ENCODE measurements at regions not wholly inside any gene's neighbourhood (a gene's known extent, or its start where the extent isn't known, plus 50 kb on each side); places are given as distances from the start of the nearest gene placed in this dataset.
A peak's percentile ranks its signal among the peaks of the same experiment; 100 is the strongest.

DNA sequence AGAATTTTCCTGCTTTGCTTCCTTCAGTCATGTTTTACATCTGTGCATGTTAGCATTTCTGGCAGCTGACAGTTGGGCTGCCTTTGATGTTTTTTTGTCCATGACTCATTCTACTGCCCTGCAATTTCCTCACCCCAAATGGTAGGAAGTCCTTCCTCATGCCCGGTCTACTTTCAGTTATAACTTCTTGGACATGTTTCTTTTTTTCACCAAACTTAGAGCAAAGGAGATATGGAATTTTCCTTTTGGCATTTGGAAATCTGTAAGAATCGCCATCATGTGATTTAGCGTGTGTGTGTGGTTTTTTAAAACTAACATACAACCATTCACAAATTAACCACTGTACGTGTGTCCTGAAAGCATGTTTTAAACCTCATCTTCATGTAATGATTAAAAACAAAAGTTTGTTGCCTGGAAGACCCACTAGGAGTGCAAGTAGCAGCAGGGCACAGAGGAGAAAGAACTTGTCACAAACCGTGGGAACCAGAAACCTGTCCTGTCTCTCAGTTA is 430.7 kb upstream of the CFAP20DC start:
- peak overlapping the region; percentile 73 for H3K27ac Mint-ChIP-seq
- ATAC-seq = peak; percentile 82
- H3K27me3 Mint-ChIP-seq = no peaks in the 10 kb centered on the region
- H3K36me3 Mint-ChIP-seq = peaks cover 6% of the 10 kb centered on the region
- H3K4me3 Mint-ChIP-seq = peak overlapping the region; percentile 57
- CTCF ChIA-PET = no interaction called here
- H3K4me1 Mint-ChIP-seq = peaks cover 17% of the 10 kb centered on the region
- DNase-seq = peak; percentile 46
- peaks cover 1% of the 10 kb centered on the region for H3K9me3 Mint-ChIP-seq (ENCODE audit: low read depth)

DNA sequence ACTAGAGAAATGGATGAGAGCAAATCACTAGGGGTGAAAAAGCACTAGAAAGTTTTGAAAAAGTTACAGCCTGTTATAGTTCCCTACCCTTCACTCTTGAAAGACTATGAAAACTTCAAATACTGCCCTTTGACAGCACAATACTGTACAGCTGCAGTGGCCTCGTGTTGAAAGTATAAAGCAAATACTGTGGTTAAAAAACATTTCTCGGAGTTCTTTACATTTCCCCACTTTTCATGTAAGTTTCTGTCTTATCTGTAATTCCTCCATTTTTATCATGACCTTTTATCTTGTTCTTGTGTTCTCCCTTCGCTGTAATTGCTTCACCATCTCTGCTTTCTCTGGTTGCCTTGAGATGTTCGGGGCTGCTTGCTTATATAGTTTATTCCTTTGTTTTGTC is 423.8 kb upstream of the CFAP20DC start:
- Mint-ChIP-seq H3K27ac (no peak overlapping the region), H3K4me3 (no peak overlapping the region), H3K4me1 (peaks cover 22% of the 10 kb centered on the region), H3K27me3 (no peaks in the 10 kb centered on the region), H3K36me3 (peaks cover 27% of the 10 kb centered on the region), H3K9me3 (ENCODE audit: low read depth) (peaks cover 7% of the 10 kb centered on the region)
- ATAC-seq = no peak
- no peak for DNase-seq
- CTCF ChIA-PET = no interaction called here

DNA sequence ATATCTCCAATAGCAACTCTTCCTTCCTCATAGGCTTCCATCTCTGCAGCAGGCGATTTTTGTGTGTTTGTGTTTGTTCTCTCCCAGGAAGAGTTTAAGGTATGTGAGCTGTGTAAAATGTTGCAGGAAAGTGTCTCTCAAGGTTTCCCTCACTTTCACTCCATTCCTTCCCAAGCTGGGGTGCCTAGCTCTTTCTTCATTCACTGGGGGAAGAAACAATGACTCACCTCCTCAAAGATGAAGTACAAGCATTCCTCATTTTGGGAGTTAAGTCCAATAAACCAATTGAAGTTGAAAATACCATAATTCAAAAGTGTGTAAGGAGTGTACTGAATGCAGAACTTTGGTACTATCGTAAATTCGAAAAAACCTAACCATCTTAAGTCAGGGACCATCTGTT is 422.7 kb upstream of the CFAP20DC start:
- no peak for ATAC-seq
- CTCF ChIA-PET = no interaction called here
- no peaks in the 10 kb centered on the region for H3K27me3 Mint-ChIP-seq

DNA sequence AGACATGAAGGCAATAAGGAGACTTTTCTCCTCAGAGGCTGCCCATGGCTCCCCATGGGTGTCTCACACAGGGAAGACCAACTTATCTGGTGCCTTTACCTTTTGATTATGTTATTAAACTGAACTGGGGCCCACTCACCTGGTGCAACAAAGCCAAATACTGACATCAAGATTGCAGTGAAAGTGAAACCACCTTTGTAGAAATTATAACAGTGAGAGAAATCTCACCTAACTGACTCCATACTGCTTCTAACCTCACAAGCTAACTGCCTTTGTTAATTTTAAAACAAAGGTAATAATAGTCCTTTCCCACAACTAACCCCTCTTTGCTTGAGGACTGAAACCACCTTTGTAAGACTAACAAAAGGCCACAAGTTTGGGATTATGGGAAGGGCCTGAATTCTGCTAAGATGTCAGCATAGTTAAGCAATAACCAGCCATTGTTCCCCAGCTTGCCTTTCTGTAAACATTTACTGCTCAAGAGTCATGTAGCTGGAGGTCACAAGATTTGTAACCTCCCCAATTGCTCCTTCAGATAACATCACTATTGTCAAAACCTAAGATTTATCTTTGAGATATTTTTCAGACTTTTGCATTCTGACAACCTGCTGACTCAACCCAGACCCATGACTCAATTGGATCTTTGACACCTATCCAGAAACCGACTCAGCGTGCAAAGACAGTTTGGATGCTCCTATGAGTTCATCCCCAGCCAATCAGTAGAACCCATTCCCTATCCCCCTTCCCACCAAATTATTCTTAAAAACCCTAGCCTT is 420.3 kb upstream of the CFAP20DC start:
- CTCF ChIA-PET = interaction anchor here (0.9 to 2.1 kb wide), 2 partner anchors 13 to 19 kb away, joined by 3 to 8 read pairs; no protein-coding TSS in a partner anchor
- Mint-ChIP-seq H3K27me3 (no peaks in the 10 kb centered on the region), H3K4me3 (no peak overlapping the region), H3K27ac (peak overlapping the region; percentile 65), H3K36me3 (peaks cover 26% of the 10 kb centered on the region), H3K4me1 (peaks cover 24% of the 10 kb centered on the region), H3K9me3 (ENCODE audit: low read depth) (peaks cover 7% of the 10 kb centered on the region)
- DNase-seq (peak; percentile 50), ATAC-seq (peak; percentile 72)

More for the DNA sequence above, 422.7 kb upstream of the CFAP20DC start:
- Mint-ChIP-seq H3K9me3 (ENCODE audit: low read depth) (peaks cover 7% of the 10 kb centered on the region), H3K4me3 (no peak overlapping the region), H3K36me3 (peaks cover 24% of the 10 kb centered on the region), H3K4me1 (peaks cover 24% of the 10 kb centered on the region), H3K27ac (no peak overlapping the region)
- no peak for DNase-seq

DNA sequence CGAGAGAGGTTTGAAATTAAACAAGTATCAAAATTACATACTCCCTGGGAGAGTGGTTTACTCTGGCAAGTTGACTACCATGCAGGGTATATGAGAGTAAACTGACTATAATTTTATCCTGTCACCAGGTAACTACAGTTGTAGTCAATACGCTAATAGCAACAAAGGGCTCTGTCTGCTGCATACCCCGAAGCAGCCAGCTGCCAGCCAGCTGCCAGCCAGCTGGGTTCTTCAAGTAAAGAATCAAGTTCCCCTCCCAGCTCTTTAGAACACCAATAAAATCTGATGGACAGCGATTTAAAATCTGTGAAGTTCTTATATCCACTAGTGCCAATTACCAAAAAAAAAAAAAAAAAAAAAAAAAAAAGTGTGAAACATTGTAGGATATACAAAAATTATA is 417.7 kb upstream of the CFAP20DC start:
- Mint-ChIP-seq H3K4me1 (peaks cover 24% of the 10 kb centered on the region), H3K36me3 (peaks cover 25% of the 10 kb centered on the region), H3K4me3 (no peak overlapping the region), H3K27ac (no peak overlapping the region), H3K9me3 (ENCODE audit: low read depth) (peaks cover 9% of the 10 kb centered on the region), H3K27me3 (no peaks in the 10 kb centered on the region)
- ATAC-seq (no peak), DNase-seq (no peak)
- CTCF ChIA-PET = interaction anchor here (1.2 kb wide), 1 partner anchor 8 kb away, joined by 3 read pairs; no protein-coding TSS in a partner anchor

DNA sequence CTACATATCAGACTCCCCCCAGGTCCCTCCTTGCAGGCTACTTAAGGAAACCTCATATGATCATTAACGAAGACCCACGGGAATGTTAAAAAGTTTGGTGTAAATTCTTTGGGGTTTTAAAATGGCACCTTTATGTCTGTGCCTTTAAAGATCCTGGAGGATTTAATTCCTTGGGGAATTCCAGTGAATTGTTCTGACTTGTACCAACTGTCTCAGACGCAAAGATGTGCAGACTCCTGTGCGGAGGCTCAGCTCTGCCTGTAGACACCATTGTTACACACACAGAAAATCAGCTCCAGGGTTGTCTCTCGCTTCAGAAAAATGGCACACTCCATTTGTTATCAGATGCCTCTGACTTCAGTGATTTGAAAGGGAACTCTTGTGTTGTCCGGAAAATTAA is 414.4 kb upstream of the CFAP20DC start:
- Mint-ChIP-seq H3K27me3 (no peaks in the 10 kb centered on the region), H3K4me1 (peaks cover 6% of the 10 kb centered on the region), H3K4me3 (no peak overlapping the region), H3K27ac (no peak overlapping the region), H3K36me3 (peaks cover 15% of the 10 kb centered on the region), H3K9me3 (ENCODE audit: low read depth) (peaks cover 9% of the 10 kb centered on the region)
- no peak for DNase-seq
- no peak for ATAC-seq
- CTCF ChIA-PET = no interaction called here

DNA sequence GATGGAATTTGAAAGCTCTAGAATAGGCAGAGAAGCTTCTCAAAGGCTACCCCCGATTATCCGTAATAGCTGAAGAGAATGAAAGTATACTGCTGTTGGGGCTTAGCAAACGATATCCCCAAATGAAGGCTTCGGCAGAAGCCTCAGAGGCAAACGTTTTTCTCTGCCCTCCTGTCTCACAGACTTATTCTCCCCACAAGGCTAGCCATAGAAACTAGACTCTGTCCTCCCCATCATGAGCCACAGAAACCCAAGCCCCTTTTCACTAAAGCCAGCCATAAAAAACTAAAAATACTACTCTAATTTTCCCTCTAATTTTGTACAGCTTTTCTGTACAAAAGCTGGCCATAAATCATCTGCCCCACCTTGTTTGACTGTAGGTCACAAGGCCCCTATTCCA is 413.4 kb upstream of the CFAP20DC start:
- ATAC-seq = no peak
- Mint-ChIP-seq H3K4me1 (peaks cover 2% of the 10 kb centered on the region), H3K4me3 (no peak overlapping the region), H3K9me3 (ENCODE audit: low read depth) (peaks cover 9% of the 10 kb centered on the region), H3K27ac (no peak overlapping the region), H3K27me3 (peaks cover 5% of the 10 kb centered on the region), H3K36me3 (peaks cover 17% of the 10 kb centered on the region)
- CTCF ChIA-PET = no interaction called here
- no peak for DNase-seq

DNA sequence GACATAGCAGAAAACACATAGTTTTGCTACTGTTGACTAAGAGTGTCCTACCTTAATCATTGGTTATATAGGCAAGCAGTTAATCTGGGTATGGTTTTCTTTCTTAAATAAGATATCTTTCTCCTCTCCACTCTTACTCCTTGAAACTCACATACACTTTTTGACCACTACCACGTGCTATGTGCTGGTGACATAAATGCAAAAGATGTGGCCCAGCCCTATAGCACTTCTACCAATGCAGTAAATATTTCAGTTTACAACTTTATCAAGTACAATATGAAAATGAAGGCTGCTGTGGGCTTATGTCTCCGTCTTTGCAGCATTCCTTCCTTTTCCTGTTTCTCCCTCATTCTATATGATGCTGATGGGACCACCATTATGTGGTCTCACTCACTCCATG is 410.2 kb upstream of the CFAP20DC start:
- CTCF ChIA-PET = no interaction called here
- H3K4me1 Mint-ChIP-seq = peaks cover 22% of the 10 kb centered on the region
- ATAC-seq = no peak
- H3K9me3 Mint-ChIP-seq (ENCODE audit: low read depth) = peaks cover 9% of the 10 kb centered on the region
- H3K27ac Mint-ChIP-seq = no peak overlapping the region
- H3K4me3 Mint-ChIP-seq = no peak overlapping the region
- peaks cover 5% of the 10 kb centered on the region for H3K27me3 Mint-ChIP-seq
- DNase-seq = no peak
- H3K36me3 Mint-ChIP-seq = peaks cover 16% of the 10 kb centered on the region

DNA sequence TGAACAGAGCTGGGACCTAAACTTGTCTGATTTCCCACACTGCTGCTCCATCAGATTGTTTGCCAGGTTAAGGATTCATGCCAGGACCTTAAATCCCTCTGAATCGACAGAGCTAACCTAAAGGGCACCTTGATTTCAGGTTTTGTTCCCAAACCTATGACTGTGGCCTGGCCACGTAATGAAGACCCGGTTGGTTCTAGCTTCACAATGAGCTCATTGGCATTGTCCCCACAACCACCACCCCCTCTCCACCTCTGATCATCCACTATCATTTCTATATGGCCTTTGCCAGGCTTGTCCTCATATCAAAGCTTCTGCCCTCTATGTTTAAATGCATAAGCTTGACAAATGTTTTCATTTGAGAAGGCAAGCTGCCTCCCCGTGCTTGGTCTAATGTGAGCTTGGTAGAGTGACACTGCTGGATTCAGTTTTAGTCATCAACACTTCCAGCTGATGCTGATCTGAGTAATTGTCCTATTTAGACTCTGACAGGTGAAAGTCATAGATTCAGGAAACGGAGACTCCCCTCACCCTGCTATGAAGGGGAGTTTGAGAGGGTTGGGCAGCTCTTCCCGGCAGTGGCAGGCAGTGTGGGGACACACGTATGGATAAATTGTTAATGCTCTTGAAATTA is 407.1 kb upstream of the CFAP20DC start:
- peaks cover 5% of the 10 kb centered on the region for H3K27me3 Mint-ChIP-seq
- H3K4me3 Mint-ChIP-seq = no peak overlapping the region
- CTCF ChIA-PET = interaction anchor here (0.8 to 1.1 kb wide), 3 partner anchors 9 to 168 kb away, joined by 3 to 4 read pairs (median 3); no protein-coding TSS in a partner anchor
- DNase-seq = peak; percentile 74
- H3K9me3 Mint-ChIP-seq (ENCODE audit: low read depth) = peaks cover 7% of the 10 kb centered on the region
- peak overlapping the region; percentile 37 for H3K27ac Mint-ChIP-seq
- ATAC-seq = peak; percentile 92
- H3K4me1 Mint-ChIP-seq = peaks cover 31% of the 10 kb centered on the region
- H3K36me3 Mint-ChIP-seq = peaks cover 24% of the 10 kb centered on the region

DNA sequence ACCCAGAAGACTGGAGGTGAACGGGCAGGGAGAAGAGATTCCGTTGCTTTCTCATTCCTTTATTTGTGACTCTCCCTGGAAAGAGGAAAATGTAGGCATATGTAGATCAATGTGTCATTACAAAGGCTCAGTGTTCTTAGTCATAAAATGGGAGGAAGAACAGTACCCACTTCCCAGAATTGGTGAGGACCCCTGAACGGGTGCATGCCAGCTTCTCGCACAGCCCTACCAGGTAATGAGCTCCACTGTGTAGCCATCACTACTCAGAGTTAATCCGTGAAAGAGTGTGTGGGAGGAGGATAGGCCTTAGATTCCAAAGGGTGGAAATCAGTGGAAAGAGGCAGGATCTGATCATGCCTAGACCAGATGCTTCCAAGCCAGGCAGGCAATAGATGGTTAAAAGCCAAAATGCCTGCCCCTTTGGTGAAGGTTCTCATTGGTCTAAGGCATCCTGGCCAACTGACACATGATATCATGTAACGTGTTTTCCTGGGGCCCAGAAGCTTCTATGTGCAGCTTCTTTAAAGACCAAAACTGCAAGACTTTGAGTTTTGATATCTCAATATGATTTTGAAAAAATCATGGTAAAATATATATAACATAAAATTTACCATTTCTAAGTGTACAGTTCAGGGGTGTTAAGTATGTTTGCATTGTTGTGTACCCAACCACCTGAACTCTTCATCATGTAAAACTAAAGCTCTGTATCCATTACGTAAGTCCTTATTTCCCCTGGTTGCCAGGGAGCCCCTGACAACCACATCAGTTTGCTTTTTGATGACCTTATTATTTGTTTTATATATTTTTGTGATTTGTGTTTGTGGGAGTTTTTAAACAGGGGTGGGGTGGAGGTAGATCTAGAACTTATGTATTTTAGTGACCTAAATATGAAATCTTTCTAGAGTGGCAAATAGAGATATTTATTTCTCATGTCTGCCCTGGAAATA is 402.2 kb upstream of the CFAP20DC start:
- Mint-ChIP-seq H3K27me3 (no peaks in the 10 kb centered on the region), H3K27ac (peak overlapping the region; percentile 99), H3K4me1 (peaks cover 56% of the 10 kb centered on the region), H3K4me3 (peak overlapping the region; percentile 61), H3K36me3 (peaks cover 30% of the 10 kb centered on the region), H3K9me3 (ENCODE audit: low read depth) (peaks cover 4% of the 10 kb centered on the region)
- CTCF ChIA-PET = interaction anchor here (1.2 to 1.4 kb wide), 3 partner anchors 18 to 27 kb away, joined by 5 to 8 read pairs (median 6); no protein-coding TSS in a partner anchor
- ATAC-seq = peak; percentile 45
- DNase-seq = peak; percentile 46

DNA sequence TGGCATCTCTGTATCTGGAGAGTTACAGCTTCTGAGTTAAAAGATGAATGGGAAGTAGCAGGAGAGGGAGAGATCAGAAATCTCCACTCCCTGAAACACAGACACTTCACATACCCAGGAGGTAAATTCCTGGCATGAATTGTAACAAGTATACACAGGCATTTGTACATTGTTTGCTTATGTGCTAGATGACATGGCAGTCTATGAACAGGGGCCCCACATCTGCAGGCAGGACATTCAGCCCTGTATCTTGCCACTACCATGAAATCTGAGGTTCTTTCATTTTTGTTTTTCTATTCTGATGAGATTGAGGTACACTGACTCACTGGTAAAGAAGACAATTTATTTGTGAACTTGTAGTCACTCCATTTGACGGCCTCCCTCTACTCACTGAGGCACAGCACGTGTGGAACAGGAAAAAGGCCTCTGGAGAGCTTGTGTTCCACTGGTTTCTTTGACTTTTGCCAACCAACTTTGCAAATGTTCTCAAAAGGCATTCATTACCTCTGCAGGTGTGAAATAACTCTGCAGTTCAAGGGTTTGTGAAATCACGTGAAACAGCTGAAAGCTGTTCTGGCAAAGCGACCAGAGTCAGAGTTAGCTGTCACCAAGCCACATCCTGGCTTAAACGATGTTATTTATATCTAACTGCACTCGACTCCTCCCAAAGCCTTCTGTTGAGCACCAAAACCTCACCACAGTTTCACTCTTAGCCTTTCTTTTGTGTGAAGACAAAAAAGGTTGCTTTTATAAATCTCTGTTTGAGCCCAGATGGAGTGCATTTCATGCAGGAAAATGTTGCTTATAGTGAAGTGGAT is 401.3 kb upstream of the CFAP20DC start:
- Mint-ChIP-seq H3K27ac (peak overlapping the region; percentile 99), H3K4me1 (peaks cover 47% of the 10 kb centered on the region), H3K4me3 (peak overlapping the region; percentile 61), H3K9me3 (ENCODE audit: low read depth) (peaks cover 4% of the 10 kb centered on the region), H3K27me3 (no peaks in the 10 kb centered on the region), H3K36me3 (peaks cover 30% of the 10 kb centered on the region)
- ATAC-seq = peak; percentile 95
- CTCF ChIA-PET = interaction anchor here (1.2 to 1.4 kb wide), 3 partner anchors 19 to 26 kb away, joined by 5 to 8 read pairs (median 6); no protein-coding TSS in a partner anchor
- peak; percentile 88 for DNase-seq

DNA sequence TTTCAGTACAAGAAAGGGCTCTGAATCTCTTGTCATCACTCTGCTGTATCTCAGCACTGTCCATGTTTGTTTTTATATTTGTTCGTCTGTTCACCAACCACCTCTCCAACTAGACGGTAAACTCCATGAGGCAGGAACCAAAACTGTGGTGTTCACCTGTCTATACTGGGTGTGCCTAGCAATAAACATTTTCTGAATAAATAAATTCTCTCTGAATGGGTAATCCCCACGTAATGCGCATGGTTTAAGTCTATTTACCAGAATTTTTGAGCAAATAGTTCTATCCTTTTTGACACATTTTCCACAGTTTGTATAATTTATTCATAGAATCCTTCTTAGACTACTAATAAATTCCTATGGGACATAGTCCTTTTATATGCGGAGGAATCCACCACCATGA is 400.6 kb upstream of the CFAP20DC start:
- ATAC-seq (no peak), DNase-seq (no peak)
- Mint-ChIP-seq H3K27me3 (no peaks in the 10 kb centered on the region), H3K9me3 (ENCODE audit: low read depth) (peaks cover 4% of the 10 kb centered on the region), H3K4me1 (peaks cover 51% of the 10 kb centered on the region), H3K4me3 (no peak overlapping the region), H3K36me3 (peaks cover 30% of the 10 kb centered on the region), H3K27ac (peak overlapping the region; percentile 99)
- CTCF ChIA-PET = no interaction called here
